Activated T-cell treated with anti-CD3 and anti-CD28 coated beads, Interleukin-2, amount 50 U/mL, for 4 hours (primary cell): ENCODE measurements at regions not wholly inside any gene's neighbourhood (a gene's known extent, or its start where the extent isn't known, plus 50 kb on each side); places are given as distances from the start of the nearest gene placed in this dataset.

ENCODE experiments used
- ATAC-seq, 2 donors: fragments of 200-7000 bp; cut with Tn5 transposase; one replicate each; pipeline ENCODE4 v1.10.0; 2021
- DNase-seq: peaks from one replicate; pipeline ENCODE4 v3.0.0-alpha.2; 2020
- H3K27me3 Mint-ChIP-seq: one replicate; pipeline ENCODE4 v1.8.0; 2021; ENCODE audit warnings: low read depth, mixed read lengths
- H3K36me3 Mint-ChIP-seq: one replicate; pipeline ENCODE4 v1.8.0; 2022; ENCODE audit warnings: mixed read lengths; ENCODE audit not compliant: insufficient read depth
- H3K4me1 Mint-ChIP-seq: one replicate; pipeline ENCODE4 v1.8.0; 2021; ENCODE audit warnings: low read depth, mixed read lengths
- H3K4me3 Mint-ChIP-seq: one replicate; pipeline ENCODE4 v1.8.0; 2021; ENCODE audit warnings: mild to moderate bottlenecking, moderate library complexity, mixed read lengths
- H3K9me3 Mint-ChIP-seq: one replicate; pipeline ENCODE4 v1.8.0; 2021; ENCODE audit warnings: mixed read lengths

- Mint-ChIP-seq H3K4me3 (no peak overlapping the region), H3K9me3 (no peaks in the 10 kb centered on the region), H3K4me1 (no peaks in the 10 kb centered on the region), H3K27me3 (no peaks in the 10 kb centered on the region), H3K36me3 (no peaks in the 10 kb centered on the region)
- DNase-seq (no peak), ATAC-seq (no peak)
Measured at GRCh38 chr6:14187406-14187805, 69.8 kb downstream of the CD83 start.

DNA sequence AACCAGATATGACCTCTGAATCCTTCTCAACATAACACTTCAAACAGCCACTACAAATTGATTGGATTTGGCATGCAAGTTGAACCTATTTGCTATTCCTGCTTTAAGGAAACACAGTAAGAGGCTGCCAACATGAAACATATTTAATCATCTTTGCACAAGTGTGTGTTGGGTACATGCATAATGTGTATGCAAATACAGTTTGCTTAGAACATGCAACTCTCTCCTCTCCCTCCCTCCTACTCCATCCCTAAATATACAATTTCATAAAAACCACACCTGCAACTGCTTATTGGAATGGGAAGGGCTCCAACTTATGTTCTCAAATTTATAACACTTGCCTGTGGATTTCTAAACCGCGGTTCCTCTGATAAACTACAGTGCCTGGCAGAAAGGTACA, 71.5 kb downstream of the CD83 start:
- Mint-ChIP-seq H3K27me3 (peaks cover 8% of the 10 kb centered on the region), H3K9me3 (no peaks in the 10 kb centered on the region), H3K4me3 (no peak overlapping the region), H3K36me3 (no peaks in the 10 kb centered on the region), H3K4me1 (no peaks in the 10 kb centered on the region)
- ATAC-seq (no peak), DNase-seq (no peak)

GRCh38 chr6:14190191-14190928, 72.8 kb downstream of the CD83 start:
- no peaks in the 10 kb centered on the region for H3K9me3 Mint-ChIP-seq
- peaks cover 8% of the 10 kb centered on the region for H3K27me3 Mint-ChIP-seq
- no peak for DNase-seq
- no peaks in the 10 kb centered on the region for H3K36me3 Mint-ChIP-seq
- no peaks in the 10 kb centered on the region for H3K4me1 Mint-ChIP-seq
- no peak overlapping the region for H3K4me3 Mint-ChIP-seq
- ATAC-seq = no peak

DNA sequence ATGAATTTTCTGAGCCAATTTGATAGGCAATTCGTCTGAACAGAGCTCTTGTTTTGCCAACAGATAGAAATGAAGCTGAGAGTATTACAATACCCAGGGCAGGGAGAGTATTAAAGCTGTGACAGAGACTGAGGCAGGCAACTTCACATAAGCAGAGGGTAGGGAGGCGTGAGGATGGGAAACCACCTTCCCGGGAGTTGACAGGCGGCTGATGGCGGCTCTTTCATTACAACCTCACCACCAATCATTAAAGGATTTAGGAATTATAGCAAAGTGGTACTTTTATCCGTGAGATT, 73.3 kb downstream of the CD83 start:
- Mint-ChIP-seq H3K4me3 (no peak overlapping the region), H3K27me3 (peaks cover 8% of the 10 kb centered on the region), H3K4me1 (no peaks in the 10 kb centered on the region), H3K9me3 (no peaks in the 10 kb centered on the region), H3K36me3 (no peaks in the 10 kb centered on the region)
- ATAC-seq (no peak), DNase-seq (no peak)

DNA sequence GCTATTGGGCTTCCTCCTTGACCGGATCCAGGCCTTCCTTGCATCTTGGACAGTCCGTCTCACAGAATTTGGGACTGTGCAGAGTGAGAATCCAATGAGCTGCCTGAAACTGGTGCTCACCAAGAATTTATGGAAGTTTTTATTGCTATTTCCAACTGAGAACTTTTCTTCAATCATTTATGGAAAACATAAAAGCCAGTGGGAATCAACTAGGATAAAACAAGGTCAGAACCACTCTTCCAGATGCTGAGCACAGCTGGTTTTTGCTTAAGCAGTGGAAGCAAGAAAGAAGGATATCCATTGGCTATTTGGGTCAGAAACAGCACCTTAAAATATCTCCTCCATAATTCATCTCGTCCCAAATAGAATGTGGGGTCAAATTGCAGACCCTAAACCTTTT, 74.2 kb downstream of the CD83 start:
- DNase-seq = no peak
- Mint-ChIP-seq H3K9me3 (no peaks in the 10 kb centered on the region), H3K4me3 (no peak overlapping the region), H3K4me1 (no peaks in the 10 kb centered on the region), H3K36me3 (no peaks in the 10 kb centered on the region), H3K27me3 (peaks cover 8% of the 10 kb centered on the region)
- ATAC-seq = no peak

- ATAC-seq = no peak
Measured at GRCh38 chr6:14192216-14192788, 74.7 kb downstream of the CD83 start.

GRCh38 chr6:14193524-14193923, 76.0 kb downstream of the CD83 start:
- no peaks in the 10 kb centered on the region for H3K9me3 Mint-ChIP-seq

More at GRCh38 chr6:14192216-14192788, 74.7 kb downstream of the CD83 start:
- Mint-ChIP-seq H3K4me1 (no peaks in the 10 kb centered on the region), H3K27me3 (peaks cover 8% of the 10 kb centered on the region), H3K9me3 (no peaks in the 10 kb centered on the region), H3K4me3 (no peak overlapping the region), H3K36me3 (no peaks in the 10 kb centered on the region)
- no peak for DNase-seq

GRCh38 chr6:14194483-14194882, 76.9 kb downstream of the CD83 start:
- no peak for ATAC-seq
- Mint-ChIP-seq H3K27me3 (peaks cover 8% of the 10 kb centered on the region), H3K4me3 (no peak overlapping the region), H3K36me3 (no peaks in the 10 kb centered on the region), H3K4me1 (no peaks in the 10 kb centered on the region), H3K9me3 (no peaks in the 10 kb centered on the region)
- no peak for DNase-seq

More at GRCh38 chr6:14193524-14193923, 76.0 kb downstream of the CD83 start:
- no peak for ATAC-seq
- H3K27me3 Mint-ChIP-seq = peaks cover 8% of the 10 kb centered on the region
- H3K36me3 Mint-ChIP-seq = no peaks in the 10 kb centered on the region
- H3K4me1 Mint-ChIP-seq = no peaks in the 10 kb centered on the region
- DNase-seq = no peak
- H3K4me3 Mint-ChIP-seq = no peak overlapping the region

DNA sequence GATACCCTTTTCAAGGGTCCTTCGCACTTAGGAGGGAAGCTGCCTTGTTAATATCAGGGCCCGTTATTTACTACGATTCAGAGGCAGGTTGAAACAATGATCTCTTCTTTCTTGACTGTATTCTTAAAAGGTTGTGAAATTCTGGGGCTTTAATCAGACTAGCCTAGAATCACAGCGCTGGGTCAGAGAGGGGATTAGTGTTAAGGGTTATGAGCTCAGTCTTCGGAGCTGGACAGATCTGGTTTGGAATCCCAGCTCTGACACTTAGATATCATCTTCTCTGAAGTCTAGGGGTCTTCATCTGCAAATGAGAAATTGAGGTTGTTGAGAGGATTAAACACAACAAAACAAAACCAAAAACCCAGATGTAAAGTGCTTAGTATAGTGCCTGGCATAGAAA, 77.4 kb downstream of the CD83 start:
- ATAC-seq (no peak), DNase-seq (no peak)
- Mint-ChIP-seq H3K4me3 (no peak overlapping the region), H3K36me3 (no peaks in the 10 kb centered on the region), H3K4me1 (no peaks in the 10 kb centered on the region), H3K27me3 (peaks cover 8% of the 10 kb centered on the region), H3K9me3 (peaks cover under 1% of the 10 kb centered on the region)

DNA sequence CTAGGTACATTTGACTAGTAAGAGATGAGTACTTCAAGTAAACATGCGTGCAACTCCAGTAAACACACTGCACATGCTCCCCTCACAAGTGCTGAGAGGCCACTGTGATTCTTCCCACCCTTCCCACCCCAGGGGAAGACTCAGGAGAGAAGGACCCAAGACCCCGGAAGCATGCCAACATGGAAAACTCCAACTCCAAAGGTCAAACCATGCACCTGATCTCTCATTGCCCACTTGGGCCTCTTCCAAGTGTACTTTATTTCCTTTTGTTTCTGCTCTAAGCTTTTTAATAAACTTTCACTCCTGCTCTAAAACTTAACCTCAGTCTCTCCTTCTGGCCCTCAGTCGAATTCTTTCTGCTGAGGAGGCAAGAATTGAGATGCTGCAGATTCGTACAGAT, 78.5 kb downstream of the CD83 start:
- H3K36me3 Mint-ChIP-seq = peaks cover 2% of the 10 kb centered on the region
- H3K4me1 Mint-ChIP-seq = no peaks in the 10 kb centered on the region
- peaks cover 8% of the 10 kb centered on the region for H3K27me3 Mint-ChIP-seq
- peaks cover 5% of the 10 kb centered on the region for H3K9me3 Mint-ChIP-seq
- DNase-seq (no peak), ATAC-seq (no peak)
- no peak overlapping the region for H3K4me3 Mint-ChIP-seq

- ATAC-seq = no peak
- H3K4me3 Mint-ChIP-seq = no peak overlapping the region
- H3K9me3 Mint-ChIP-seq = peaks cover 5% of the 10 kb centered on the region
- DNase-seq = no peak
- H3K4me1 Mint-ChIP-seq = no peaks in the 10 kb centered on the region
- H3K36me3 Mint-ChIP-seq = peaks cover 2% of the 10 kb centered on the region
- peaks cover 8% of the 10 kb centered on the region for H3K27me3 Mint-ChIP-seq
Measured at GRCh38 chr6:14197118-14197517, 79.5 kb downstream of the CD83 start.

DNA sequence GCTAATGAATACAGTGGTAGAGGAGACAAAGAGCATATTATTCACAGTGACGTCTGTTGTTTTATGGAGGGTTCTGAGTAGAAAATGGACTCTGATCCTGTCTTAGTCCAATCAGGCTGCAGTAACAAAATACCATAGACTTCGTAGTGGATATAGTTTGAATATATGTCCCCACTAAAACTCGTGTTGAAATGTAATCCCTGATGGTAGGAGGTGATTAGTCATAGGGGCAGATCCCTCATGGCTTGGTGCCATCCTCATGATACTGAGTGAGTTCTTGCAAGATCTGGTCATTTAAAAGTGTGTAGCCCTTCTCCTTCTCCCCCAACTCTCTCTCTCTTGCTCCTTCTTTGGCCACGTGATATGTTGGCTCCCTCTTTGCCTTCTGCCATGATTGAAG, 82.5 kb downstream of the CD83 start:
- H3K4me1 Mint-ChIP-seq = no peaks in the 10 kb centered on the region
- peaks cover 2% of the 10 kb centered on the region for H3K36me3 Mint-ChIP-seq
- no peak overlapping the region for H3K4me3 Mint-ChIP-seq
- no peaks in the 10 kb centered on the region for H3K27me3 Mint-ChIP-seq
- ATAC-seq (no peak), DNase-seq (no peak)
- peaks cover 5% of the 10 kb centered on the region for H3K9me3 Mint-ChIP-seq

GRCh38 chr6:14202947-14203346, 85.4 kb downstream of the CD83 start:
- no peak overlapping the region for H3K4me3 Mint-ChIP-seq
- no peaks in the 10 kb centered on the region for H3K4me1 Mint-ChIP-seq
- H3K27me3 Mint-ChIP-seq = no peaks in the 10 kb centered on the region
- ATAC-seq (no peak), DNase-seq (no peak)
- peaks cover 2% of the 10 kb centered on the region for H3K36me3 Mint-ChIP-seq
- H3K9me3 Mint-ChIP-seq = peaks cover 5% of the 10 kb centered on the region

DNA sequence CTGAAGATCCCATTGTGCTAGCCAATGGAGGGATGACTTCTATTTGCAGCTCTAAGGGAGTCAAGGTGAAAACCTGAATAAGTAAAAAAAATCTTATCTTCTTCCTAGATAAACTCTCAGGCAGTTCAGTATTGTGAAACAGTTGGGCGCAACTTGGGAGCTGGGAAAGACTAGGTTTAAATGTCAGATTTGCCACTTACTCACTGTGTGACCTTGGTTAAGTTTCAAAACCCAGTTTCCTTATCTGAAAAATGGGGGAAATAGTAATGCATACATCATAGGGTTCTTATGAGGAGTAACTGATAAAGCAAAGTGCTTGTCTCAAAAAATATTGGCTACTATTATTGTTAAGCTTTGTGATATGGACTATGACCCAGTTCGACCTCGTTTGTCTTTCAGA, 88.8 kb downstream of the CD83 start:
- no peaks in the 10 kb centered on the region for H3K27me3 Mint-ChIP-seq
- DNase-seq = no peak
- peaks cover 8% of the 10 kb centered on the region for H3K4me1 Mint-ChIP-seq
- H3K4me3 Mint-ChIP-seq = no peak overlapping the region
- no peak for ATAC-seq
- no peaks in the 10 kb centered on the region for H3K36me3 Mint-ChIP-seq
- H3K9me3 Mint-ChIP-seq = no peaks in the 10 kb centered on the region

DNA sequence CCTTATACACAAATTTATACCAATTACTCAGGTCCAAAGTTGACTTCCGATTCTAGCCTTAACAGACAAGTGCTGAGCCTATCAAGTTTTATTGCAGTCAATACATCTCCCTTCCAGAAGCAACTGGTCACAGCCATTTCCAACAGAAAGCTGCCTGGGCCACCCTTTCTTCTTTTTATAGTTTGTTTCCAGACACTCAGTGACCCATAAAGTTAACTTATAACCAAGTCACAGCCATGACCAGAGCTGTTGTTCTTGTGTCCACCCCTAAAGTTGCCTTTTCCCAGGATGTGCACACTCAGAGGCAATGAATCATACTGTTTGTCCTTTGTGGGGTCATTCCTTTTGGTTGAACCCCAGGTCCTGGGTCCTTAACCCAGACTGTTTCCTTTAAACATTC, 89.9 kb downstream of the CD83 start:
- ATAC-seq (no peak), DNase-seq (no peak)
- Mint-ChIP-seq H3K27me3 (no peaks in the 10 kb centered on the region), H3K9me3 (no peaks in the 10 kb centered on the region), H3K36me3 (no peaks in the 10 kb centered on the region), H3K4me1 (peaks cover 19% of the 10 kb centered on the region), H3K4me3 (no peak overlapping the region)
